ENCODE measurements at regions not wholly inside any gene's neighbourhood (a gene's known extent, or its start where the extent isn't known, plus 50 kb on each side); places are given as distances from the start of the nearest gene placed in this dataset.
A peak's percentile ranks its signal among the peaks of the same experiment; 100 is the strongest.

DNA sequence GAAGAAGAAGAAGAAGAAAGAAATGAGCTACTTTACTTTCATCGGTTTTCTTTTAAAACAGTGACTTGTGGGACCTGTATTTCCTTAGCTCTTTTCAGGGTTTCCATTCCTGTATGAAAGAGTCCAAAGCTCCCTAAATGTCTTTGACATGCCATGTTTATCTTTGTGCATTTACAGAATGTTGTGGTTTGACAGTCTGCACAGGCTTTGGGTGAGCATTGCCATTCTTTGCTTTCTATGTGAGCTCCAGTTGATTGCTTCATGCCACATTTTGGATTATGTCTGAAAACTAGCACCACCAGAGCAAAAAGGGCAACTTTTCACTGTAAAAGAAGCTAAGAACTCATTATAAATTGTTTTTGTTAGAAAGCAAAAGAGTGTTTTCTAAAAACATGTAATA is 733.4 kb downstream of the TLE4 start:
- DNase-seq (ENCODE audit: low read depth): peak; percentile 36

DNA sequence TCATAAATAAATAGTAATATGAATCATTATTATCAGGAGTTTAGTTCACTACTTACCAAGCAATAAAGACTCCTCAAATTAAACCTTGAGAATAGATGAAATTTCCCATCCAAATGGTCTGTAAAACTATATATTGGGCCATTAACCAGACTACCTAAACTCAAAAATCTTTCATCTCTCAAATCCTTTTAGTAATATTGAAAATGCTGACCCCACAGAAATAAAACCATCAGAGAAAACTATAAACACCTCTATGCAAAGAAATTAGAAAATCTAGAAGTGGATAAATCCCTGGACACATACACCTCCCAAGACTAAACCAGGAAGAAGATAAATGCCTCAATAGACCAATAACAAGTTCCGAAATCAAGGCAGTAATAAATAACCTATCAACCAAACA is 723.2 kb downstream of the TLE4 start:
- no peak for DNase-seq (ENCODE audit: low read depth)

DNA sequence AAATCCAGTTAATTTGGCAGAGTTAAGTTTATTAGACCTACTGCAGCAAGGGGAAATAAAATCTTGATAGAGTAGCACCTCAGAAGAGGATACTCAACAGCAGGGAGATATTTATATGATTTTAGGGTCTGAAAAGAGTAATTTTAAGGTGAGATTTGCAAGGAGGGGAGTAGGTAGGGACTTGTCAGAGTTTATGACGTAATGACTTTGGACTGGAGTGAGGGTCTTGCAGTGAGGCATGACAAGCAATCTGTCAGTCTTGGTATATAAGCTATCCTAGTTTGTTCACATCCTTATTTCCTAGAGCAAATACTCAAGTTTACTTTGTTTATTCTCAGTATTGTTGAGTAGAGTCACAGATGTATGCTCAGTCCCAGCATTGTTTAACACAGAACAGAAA is 722.6 kb downstream of the TLE4 start:
- no peak for DNase-seq (ENCODE audit: low read depth)

DNA sequence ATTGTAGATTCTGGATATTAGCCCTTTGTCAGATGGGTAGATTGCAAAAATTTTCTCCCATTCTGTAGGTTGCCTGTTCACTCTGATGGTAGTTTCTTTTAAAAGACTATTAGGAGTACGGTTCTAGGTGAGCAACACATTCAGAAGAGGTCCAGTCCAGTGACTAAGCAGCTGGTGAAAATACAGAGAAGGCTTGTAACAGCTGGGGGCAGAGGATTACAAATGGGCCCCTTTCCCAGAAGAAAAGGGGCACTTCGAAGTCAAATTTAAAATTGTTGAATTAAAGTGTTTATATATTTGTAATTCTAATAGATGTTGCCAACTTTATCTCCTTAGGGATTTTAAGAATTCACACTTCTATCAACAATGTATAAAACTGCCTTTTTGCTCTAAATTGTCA is 720.5 kb downstream of the TLE4 start:
- DNase-seq (ENCODE audit: low read depth): peak; percentile 57

DNA sequence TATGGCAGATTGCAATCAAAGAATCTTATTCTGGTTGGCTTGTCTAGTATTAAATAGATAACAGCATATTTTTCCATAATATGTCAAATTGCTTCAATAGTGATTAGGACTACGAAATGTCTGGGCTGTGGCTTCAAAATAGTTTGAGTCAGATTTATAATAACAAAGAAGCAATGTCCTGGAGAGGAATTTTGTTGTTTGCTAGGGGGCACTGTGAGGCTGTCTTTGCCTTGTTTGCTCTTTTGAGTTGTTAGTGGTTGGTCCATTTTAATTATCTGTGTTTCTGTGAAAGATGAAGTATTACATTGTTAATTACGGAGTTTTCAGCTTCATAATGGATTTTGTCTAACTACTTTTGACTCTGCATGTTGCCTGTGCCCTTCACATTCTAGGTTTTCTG is 713.6 kb downstream of the TLE4 start:
- DNase-seq (ENCODE audit: low read depth): peak; percentile 57

DNA sequence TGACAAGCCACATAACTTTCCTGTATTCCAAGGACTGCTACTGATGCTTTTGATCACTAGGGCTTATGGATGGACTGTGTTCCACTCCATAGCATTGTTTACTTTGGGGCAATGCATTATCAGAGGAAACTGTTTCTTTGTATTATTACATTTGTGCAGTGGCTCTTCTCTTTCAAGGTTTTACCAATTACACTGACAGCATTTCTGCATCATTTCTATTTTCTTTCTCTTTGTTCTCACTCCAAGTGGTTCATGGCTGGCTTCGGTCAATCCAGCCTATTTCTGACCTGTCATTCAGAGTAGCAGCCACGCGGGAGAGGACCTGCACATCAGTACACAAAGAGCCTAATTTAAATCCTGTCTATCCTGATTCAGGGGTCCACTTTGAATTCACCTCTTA is 711.0 kb downstream of the TLE4 start:
- DNase-seq (ENCODE audit: low read depth): no peak

DNA sequence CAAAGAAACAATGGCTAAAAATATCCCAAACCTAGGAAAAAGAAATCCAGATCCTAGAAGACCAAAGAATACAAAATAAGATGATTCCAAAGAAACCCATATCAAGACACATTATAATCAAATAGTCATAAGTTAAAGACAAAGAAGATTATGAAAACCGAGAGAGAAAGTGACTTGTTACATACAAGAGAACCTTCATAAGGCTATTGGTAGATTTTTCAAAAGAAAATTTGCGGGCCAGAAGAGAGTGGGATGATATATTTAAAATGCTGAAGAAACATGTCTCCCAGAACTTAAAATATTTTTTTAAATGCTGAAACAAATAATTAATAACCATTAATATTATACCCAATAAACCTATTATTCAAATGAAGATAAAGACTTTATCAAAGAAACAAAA is 687.3 kb downstream of the TLE4 start:
- DNase-seq (ENCODE audit: low read depth): no peak

DNA sequence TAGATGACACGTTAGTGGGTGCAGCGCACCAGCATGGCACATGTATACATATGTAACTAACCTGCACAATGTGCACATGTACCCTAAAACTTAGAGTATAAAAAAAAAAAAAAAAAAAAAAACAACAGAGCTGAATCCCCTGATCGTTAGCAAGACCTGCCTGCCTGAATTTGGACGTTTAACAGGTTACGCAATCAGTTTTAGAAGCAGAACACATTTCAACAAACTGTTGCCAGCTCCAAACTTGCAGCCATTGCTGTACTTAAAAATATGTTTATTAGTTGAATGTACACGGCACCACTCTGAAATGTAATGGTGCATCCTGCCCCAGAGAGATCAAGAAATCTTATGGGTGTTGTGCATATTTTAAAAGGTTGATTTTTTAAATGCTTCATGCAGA is 680.0 kb downstream of the TLE4 start:
- DNase-seq (ENCODE audit: low read depth): no peak

DNA sequence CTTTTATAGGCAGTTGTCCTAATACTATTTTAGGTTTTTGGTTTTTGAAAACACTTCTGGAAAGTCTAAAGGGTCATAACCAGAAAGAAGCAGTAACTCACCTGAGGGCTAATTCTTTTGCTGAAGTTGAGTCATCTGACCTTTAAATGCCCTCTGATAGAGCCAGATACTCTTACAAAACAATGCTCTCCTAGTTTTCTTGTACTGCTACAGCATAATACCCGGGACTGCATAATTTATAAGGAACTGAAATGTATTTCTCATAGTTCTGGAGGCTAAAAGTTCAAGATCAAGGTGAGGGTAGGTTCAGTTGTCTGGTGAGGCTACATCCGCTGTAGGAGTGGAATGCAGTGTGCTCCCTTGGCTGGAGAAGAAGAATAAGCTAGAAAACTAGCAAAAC is 670.3 kb downstream of the TLE4 start:
- DNase-seq (ENCODE audit: low read depth): no peak

DNA sequence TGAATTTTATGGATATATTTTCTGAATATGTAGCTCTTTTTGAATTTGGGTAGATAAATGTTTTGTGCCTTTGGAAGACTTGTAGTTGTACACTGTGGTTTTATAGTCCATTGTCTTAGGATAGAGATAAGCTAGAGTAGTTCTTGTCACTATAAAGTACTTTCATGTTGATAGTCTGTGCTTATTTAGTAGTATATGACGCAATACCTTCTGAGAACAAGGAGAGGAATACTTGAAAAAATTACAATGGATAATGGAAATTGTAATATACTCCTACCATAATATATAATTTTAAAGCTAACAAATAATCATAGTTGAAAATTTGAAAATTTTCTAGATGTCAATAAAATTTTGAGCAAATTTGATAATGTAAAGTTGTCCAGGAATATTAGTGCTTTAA is 664.0 kb downstream of the TLE4 start:
- DNase-seq (ENCODE audit: low read depth): no peak

DNA sequence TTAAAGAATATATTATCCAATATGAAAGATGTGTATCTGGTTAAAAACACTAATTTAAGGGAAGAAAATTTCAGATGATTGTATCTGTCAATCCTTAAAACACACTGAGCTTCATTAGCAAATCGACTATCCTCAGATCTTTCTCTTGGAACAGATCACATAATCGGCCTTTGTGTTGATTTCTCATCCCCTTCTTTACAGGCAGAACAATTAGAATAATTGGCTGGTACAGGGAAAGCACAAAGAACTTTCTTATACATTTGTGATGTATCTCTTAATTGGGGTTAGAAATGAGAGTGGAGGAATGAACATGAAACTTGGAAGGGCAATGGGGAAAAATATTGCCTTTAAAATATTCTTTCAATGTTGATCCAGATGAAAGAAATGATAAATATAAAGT is 662.1 kb downstream of the TLE4 start:
- DNase-seq (ENCODE audit: low read depth): no peak

DNA sequence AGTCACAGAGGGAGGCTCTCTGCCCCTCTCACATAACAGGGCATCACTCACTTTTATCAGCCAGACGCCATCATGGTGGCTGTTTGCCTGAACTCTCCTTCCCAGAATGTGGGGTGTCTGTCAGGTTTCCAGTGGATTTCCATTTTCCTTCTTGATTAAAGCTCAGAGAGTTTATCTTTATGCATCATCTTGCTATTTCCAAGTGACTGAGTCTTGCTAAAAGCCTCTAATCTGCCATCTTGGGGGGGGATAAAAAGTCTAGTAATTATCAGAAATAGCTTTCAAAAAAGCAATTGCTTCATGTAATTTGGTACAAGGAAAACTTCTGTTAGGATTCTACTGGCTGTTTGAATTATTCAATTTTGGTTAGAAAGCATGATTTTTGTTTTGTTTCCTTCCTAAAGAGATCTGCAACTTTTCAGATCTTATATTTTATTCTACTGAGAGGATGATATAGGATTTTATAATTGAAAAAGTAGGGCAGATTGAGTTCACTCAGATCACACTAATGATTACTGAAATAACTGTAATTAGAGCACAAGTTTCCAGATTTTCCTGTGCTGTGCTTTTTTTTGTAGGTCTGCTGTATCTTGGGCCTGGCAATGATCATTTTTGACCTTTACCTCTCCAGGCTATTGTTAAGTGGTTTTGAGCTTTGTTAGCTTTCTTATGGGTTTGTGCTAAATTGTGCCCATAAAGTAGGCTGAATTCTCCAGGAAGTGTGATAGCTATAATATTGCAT is 661.5 kb downstream of the TLE4 start:
- no peak for DNase-seq (ENCODE audit: low read depth)

DNA sequence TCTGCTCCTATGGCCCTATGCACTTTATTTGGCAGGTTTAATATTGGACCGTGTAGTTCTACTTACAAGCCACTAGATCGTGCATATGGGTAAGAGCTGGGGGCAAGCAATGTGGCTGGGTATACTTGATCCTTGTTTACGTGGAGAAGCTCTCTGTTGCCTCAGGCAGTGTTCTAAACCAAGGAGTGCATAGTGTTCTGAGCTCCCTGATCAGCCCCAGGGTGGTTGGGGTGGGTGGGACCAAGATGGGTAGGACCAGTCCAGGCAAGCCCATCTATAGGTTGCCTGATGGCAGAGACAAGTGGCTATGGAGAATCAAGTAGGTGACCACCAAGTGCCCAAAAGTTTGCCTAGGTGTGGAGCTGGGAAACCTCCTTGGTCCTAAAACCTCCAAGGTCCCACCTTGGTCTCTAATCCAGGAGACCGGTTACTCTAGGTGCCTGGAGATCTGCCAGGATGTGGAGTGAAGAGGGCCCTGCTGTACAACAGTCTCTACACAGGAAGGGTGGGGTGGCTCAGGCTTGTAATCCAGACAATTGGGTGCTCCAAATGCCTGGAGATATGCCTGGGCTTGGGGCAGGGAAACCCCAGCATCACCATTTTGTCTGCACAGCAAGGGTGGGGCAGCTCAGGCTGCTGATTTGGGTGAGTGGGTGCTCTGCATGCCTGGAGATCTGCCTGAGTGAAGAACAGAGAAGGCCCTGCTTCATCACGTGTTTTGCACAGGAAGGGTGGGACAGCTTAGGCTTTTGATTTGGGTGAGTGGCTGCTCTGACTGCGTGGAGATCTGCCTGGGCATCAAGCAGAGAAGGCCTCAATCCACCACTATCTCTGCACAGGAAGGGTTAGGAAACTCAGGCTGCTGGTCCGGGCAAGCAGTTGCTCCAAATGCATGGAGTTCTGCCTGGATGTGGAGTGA is 659.8 kb downstream of the TLE4 start:
- DNase-seq (ENCODE audit: low read depth): no peak

DNA sequence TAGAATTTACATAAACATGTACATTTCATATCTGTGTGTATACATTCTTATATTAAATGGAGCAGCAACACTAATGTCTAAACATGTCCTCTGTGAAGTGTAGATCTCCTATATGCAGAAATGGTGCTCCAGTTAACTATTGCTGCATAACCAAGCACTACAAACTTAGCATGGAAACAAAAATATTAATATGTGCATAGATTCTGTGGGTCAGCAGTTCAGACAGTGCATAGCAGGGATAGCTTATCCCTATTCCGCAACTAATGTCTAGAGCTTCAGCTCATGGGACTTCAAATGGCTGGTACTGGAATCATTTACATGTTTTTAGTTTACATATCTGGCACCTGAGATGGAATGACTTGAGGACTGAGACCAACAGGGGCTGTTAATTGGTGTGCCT is 652.1 kb downstream of the TLE4 start:
- DNase-seq (ENCODE audit: low read depth): no peak

DNA sequence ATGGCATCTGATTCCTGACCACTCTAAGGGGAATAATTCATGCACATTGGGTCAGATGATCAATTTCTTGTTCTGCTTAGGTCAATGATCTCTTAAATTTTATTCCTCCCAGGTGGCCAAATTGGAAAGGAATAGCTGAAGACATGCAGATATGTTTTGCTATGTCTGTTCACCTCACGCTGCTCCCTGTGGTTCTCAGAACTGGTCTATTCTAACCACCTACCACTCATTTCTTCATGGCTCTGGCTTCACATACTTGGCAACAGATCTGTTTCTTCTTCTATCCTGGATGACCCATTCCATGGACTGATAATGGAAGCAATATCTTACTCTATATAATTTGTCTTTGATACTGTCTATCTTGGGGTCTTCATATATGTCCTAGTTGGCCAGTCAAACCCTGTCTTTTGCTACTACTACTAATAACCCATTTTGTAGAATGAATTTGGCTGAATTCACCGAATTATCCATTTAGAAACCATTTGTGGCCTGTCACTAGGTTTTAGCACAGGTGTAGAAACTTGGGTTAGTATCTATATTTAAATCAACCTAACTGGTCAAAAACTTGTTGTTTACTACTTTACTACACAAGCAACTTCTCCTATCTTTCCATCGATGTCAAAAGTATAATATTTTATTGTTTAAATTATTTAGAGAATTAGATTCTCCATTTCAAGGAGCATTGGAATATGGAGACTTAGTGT is 650.9 kb downstream of the TLE4 start:
- DNase-seq (ENCODE audit: low read depth): no peak

DNA sequence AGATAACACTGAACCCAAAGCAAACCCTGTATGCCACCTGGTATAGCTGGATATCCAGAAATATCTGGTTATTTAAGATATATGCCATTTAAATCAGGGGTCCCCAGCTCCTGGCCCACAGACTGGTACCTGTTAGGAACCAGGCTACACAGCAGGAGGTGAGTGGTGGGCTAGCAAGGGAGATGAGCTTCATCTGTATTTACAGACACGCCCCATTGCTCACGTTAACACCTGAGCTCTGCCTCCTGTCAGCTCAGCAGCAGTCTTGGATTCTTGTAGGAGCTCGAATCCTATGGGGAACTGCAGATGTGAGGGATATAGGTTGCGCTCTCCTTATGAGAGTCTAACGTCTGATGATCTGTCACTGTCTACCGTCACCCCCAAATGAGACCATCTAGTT is 646.6 kb downstream of the TLE4 start:
- DNase-seq (ENCODE audit: low read depth): no peak

DNA sequence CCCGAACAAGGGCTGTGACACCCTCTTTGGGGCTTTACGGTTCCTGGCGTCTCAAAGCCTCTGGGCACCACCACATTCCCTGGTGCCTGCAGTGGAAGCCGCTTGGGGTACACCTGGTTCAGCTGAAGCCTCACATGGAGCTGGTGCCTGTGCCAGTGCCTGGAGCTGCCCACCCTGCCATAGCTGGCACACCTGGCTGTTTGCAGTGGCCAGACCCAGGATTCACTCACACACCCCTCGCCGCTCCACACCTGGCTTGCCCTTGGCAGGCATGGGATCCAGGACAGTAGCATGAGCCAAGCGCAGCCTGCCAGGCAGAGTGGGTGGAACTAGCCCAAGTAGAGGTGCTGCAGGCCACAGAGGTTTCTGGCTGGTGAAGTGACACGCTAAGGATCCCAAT is 641.8 kb downstream of the TLE4 start:
- DNase-seq (ENCODE audit: low read depth): no peak

DNA sequence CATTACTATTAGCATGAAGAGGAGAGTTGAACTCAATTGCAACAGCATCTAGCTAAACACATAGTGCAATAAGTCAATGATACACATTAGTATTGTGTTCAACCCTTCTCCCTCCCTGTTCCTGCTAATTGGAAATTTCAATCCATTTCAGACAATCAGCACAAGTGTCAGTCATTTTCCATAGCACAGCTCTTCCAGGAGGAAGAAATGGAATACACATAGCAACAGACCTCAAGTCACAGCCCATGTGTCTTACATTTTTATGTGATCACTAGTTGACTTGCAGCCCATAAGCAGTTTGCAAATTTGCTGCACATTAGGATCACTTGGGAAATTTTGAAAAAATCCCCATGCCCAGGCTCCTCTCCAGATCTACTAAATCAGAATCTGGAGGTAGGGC is 636.9 kb downstream of the TLE4 start:
- DNase-seq (ENCODE audit: low read depth): no peak

DNA sequence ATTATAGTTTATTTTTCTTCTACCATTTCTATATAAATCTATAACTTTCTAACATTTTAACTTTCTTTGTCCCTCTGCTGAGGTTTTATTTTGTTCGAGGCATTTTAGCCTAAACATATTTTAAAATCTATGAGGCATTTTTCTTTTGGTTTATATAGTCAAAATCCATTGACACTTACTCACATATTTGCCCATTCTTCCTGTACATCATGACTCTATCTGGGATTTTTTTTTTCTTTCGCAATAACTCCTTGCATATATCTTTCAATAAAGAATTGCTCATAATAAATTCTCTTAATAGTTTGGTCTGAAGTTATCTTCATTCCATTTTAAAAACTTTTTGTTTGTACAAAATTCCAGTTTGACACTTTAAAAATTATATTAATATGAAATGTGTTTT is 632.3 kb downstream of the TLE4 start:
- no peak for DNase-seq (ENCODE audit: low read depth)

DNA sequence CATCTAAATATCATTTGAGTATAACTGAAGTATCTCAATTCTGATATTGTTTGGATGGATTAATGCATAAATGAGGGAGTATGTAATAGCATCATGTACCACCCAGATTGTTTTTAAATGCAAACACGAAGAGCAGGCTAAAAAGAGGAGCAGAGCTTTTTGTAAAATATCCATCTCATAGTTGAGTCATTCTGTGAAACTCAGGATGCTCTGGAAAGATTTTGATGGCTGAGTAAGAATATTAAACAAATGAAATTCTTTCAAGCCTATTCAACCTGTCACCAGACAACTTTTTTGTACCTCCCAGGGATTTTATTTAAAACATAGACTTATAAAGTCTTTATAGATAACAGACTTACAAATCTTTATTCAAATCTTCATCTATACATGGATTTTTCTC is 625.9 kb downstream of the TLE4 start:
- DNase-seq (ENCODE audit: low read depth): no peak

DNA sequence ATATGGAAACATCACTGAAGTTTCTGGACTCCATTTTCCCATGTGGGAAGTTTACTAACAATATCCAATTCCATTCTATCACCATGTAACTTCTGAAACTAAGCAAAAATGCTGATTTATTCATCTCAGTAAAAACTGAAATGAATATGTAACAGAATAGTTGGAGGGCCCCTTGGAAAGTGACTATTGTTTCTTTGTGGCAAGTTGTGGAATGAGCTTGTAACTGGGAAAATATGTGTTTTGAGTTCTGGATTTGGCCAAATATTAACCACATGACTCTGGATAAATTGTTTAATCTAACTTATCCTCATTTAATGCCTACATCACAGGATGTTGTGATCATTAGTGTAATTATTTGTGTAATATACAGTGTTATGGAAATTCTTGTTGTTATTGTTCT is 619.3 kb downstream of the TLE4 start:
- peak; percentile 35 for DNase-seq (ENCODE audit: low read depth)

DNA sequence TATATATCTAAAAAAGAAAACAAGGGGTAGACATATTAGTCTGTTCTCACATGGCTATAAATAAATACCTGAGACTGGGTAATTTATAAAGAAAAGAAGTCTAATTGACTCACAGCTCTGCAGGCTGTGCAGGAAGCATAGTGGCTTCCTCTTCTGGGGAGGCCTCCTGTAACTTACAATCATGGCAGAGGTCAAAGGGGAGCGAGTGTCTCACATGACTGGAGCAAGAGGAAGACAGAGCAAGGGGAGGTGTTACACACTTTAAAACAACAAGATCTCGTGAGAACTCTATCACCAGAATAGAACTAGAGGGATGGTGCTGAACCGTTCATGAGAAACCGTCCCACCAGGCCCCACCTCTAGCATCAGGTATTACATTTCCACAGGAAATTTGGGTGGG is 616.8 kb downstream of the TLE4 start:
- DNase-seq (ENCODE audit: low read depth): no peak

All from myocyte (in vitro differentiated cells).